Type B pancreatic cell (in vitro differentiated cells): ENCODE measurements at regions not wholly inside any gene's neighbourhood (a gene's known extent, or its start where the extent isn't known, plus 50 kb on each side); places are given as distances from the start of the nearest gene placed in this dataset.

Experiments used
- DNase-seq: peaks from one replicate; pipeline ENCODE4 v3.0.0; 2021; ENCODE audit warnings: mixed read lengths; ENCODE audit not compliant: unreplicated experiment; ENCODE audit errors: extremely low spot score
- H3K27ac Mint-ChIP-seq: 2 replicates; pipeline ENCODE4 v1.8.0; 2021; ENCODE audit warnings: mild to moderate bottlenecking, mixed read lengths
- H3K27me3 Mint-ChIP-seq: 2 replicates; pipeline ENCODE4 v1.8.0; 2021; ENCODE audit warnings: mixed read lengths
- H3K36me3 Mint-ChIP-seq: 2 replicates; pipeline ENCODE4 v1.8.0; 2021; ENCODE audit warnings: mixed read lengths
- H3K4me1 Mint-ChIP-seq: one replicate; pipeline ENCODE4 v1.8.0; 2021; ENCODE audit warnings: mixed read lengths; ENCODE audit not compliant: unreplicated experiment
- H3K4me3 Mint-ChIP-seq: 2 replicates; pipeline ENCODE4 v1.8.0; 2021; ENCODE audit warnings: mild to moderate bottlenecking, mixed read lengths
- H3K9me3 Mint-ChIP-seq: 2 replicates; pipeline ENCODE4 v1.8.0; 2021; ENCODE audit warnings: mixed read lengths
- TF ChIP-seq, protein P1 (sequence below): fragments of 200-600 bp; sonication (generic); conservative IDR thresholded peaks from 2 replicates; pipeline ENCODE4 v1.5.0; 2021; ENCODE audit warnings: antibody characterized with exemption, mild to moderate bottlenecking

DNA sequence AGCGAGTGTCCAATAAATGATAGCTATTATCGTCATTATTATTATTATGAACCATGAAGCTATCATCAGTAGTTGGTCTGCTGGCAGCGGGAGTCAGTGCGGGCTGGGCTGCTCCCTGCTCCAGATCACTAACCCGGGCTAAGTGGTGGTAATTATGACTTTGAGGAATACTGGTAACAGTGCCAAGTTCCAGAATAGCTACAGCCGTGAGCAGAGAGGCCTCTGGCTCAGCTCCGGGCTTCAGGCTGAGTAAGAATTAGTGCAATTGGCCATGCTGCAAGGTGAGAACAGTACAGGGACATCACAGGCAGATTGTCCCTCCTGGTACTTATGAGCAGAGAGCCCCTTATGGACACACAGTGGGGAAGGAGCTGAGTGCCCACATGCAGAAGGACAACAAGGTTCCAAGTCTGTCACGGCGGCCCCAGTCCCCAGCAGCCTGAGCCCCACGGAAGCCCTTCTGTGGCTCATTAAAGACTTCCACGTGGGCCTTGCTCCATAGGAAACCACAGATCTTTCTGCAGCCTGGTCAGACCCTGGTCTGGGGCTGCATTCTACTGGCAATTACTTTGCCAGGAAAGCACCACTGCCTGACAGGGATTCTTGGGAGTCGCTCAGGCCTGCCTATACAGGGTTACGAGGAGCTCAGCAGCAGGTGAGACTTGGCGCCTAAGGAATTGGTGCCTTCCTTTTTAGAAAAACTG, 235.1 kb downstream of the RRAGC start:
- peaks cover 26% of the 10 kb centered on the region for H3K27me3 Mint-ChIP-seq
- no peaks in the 10 kb centered on the region for H3K9me3 Mint-ChIP-seq
- H3K27ac Mint-ChIP-seq = no peak overlapping the region
- no peak overlapping the region for H3K4me3 Mint-ChIP-seq
- no peaks in the 10 kb centered on the region for H3K4me1 Mint-ChIP-seq
- no peaks in the 10 kb centered on the region for H3K36me3 Mint-ChIP-seq
- TF ChIP-seq, protein P1, sequence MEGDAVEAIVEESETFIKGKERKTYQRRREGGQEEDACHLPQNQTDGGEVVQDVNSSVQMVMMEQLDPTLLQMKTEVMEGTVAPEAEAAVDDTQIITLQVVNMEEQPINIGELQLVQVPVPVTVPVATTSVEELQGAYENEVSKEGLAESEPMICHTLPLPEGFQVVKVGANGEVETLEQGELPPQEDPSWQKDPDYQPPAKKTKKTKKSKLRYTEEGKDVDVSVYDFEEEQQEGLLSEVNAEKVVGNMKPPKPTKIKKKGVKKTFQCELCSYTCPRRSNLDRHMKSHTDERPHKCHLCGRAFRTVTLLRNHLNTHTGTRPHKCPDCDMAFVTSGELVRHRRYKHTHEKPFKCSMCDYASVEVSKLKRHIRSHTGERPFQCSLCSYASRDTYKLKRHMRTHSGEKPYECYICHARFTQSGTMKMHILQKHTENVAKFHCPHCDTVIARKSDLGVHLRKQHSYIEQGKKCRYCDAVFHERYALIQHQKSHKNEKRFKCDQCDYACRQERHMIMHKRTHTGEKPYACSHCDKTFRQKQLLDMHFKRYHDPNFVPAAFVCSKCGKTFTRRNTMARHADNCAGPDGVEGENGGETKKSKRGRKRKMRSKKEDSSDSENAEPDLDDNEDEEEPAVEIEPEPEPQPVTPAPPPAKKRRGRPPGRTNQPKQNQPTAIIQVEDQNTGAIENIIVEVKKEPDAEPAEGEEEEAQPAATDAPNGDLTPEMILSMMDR = no peak
- DNase-seq = no peak

DNA sequence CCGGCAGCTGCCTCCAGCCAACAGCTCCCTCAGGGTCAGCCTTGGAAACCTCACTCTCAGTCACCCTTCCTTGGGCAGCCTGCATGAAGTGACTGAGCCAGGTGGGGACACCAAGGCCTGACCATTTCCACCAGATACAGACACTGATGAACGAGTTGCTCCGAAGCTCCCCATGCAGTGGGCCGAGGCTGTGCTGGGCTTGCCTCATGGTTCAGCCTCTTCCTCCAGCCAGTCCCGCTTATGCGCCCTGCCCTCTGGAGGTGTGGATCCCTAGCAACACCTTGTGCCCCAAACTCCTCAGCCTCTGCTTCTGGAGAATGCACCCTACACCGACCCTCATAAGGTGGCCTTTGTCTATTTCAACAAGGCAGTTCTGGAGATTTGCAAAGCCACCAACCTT, 236.0 kb downstream of the RRAGC start:
- H3K4me1 Mint-ChIP-seq = peaks cover 5% of the 10 kb centered on the region
- no peaks in the 10 kb centered on the region for H3K9me3 Mint-ChIP-seq
- H3K27me3 Mint-ChIP-seq = peaks cover 26% of the 10 kb centered on the region
- H3K27ac Mint-ChIP-seq = no peak overlapping the region
- no peak overlapping the region for H3K4me3 Mint-ChIP-seq
- no peaks in the 10 kb centered on the region for H3K36me3 Mint-ChIP-seq
- no peak for DNase-seq
- TF ChIP-seq, protein P1 = no peak

DNA sequence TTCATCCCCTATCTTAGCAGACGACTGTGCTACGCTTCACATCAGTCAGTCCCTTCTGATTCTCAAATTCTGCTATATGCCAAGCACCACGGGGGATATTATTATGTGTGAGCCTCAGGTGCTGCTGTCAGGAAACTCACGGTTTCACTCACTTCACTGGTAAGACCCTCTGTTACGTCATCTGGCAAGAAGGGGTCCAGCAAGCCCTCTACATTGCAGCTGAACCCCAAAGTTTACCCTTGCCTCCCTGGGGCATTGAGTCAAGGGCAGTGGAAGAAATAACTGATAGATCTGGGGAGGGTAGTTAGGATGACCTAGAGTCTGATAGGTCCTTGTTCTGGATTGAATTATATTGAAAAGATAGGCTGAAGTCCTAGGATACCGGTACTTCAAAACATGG, 237.4 kb downstream of the RRAGC start:
- peaks cover 25% of the 10 kb centered on the region for H3K27me3 Mint-ChIP-seq
- H3K36me3 Mint-ChIP-seq = no peaks in the 10 kb centered on the region
- TF ChIP-seq, protein P1 = no peak
- H3K4me1 Mint-ChIP-seq = peaks cover 10% of the 10 kb centered on the region
- no peak for DNase-seq
- no peaks in the 10 kb centered on the region for H3K9me3 Mint-ChIP-seq
- no peak overlapping the region for H3K4me3 Mint-ChIP-seq
- no peak overlapping the region for H3K27ac Mint-ChIP-seq

DNA sequence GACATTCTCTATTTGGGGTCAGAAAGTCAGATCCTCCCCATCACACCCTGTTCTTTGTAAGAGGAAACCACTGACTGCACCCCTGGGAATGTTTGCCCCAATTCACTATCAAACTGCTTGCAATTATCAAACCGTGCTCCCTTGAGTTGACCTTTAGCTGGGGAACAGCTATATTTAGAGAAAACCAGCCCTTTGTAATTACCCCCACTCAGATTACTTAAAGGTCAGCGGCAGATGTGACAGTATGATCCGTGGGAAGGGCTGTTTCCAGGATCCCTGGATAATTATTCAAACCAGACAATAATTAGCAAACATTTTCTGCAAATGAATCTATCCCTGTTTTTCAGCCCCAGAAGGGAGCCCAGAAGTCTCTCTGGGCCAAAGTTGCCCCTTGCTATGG, 242.7 kb downstream of the RRAGC start:
- no peaks in the 10 kb centered on the region for H3K9me3 Mint-ChIP-seq
- DNase-seq = no peak
- TF ChIP-seq, protein P1 = no peak
- peaks cover 34% of the 10 kb centered on the region for H3K4me1 Mint-ChIP-seq
- H3K36me3 Mint-ChIP-seq = no peaks in the 10 kb centered on the region
- no peak overlapping the region for H3K27ac Mint-ChIP-seq
- H3K27me3 Mint-ChIP-seq = peaks cover 26% of the 10 kb centered on the region
- H3K4me3 Mint-ChIP-seq = no peak overlapping the region

DNA sequence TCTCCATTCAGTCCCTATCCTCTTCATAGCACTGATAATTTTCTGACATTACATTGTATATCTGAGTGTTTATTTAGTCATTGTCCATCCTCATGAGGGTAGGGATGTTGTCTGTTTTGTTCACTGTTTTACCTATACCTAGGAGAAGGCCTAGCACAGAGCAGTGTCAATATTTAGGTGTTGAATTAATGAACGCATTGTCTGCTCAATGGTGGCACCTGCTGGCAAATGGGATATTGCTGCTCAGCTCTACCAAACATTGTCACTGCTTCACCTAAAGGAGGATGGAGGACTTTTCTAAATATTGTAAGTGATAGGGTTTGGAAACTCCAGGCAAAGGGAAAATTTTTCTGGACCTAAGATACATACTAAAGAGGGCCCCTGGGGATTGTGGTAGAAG, 243.9 kb downstream of the RRAGC start:
- H3K4me3 Mint-ChIP-seq = no peak overlapping the region
- no peaks in the 10 kb centered on the region for H3K9me3 Mint-ChIP-seq
- DNase-seq = no peak
- H3K27ac Mint-ChIP-seq = no peak overlapping the region
- H3K36me3 Mint-ChIP-seq = no peaks in the 10 kb centered on the region
- H3K27me3 Mint-ChIP-seq = peaks cover 27% of the 10 kb centered on the region
- peaks cover 38% of the 10 kb centered on the region for H3K4me1 Mint-ChIP-seq
- TF ChIP-seq, protein P1 = peak; percentile 51
